ENCODE measurements at regions not wholly inside any gene's neighbourhood (a gene's known extent, or its start where the extent isn't known, plus 50 kb on each side); places are given as distances from the start of the nearest gene placed in this dataset.

DNA sequence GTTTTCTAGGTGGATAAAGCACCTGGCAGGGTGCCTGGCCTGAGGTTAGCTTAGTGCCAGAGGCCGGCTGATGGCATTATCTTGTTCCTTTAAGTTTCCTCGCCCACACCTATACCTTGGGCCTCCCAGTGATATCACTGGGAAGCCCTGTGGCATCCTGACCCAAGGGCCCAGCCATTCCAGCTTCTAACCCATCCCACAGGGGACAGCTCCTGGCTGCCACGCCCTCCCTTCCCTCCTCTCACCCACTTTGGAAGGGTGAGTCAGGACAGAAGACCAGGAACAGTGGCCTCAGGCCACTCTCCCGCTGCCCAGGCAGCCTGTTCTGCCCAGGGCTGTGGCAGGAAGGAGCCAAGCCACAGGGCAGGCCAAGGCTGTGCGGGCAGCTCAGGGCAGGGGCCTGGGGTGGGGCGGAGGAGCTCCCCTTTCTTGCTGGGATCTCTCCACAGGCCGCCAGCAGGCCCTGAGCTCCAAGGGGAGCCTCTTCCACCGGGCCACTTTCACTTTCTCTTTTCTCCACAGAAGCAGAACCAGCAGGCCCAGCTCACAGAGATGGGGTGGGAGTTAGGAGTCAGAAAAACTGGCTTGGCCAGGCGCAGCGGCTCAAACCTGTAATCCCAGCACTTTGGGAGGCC, 75.1 kb downstream of the IRF2BPL start:
- Histone ChIP-seq H3K9ac (ENCODE audit: control insufficient read depth, insufficient read depth, low read length) (peak overlapping the region; percentile 54), H3K4me2 (ENCODE audit: control insufficient read depth, insufficient read depth) (peak overlapping the region; percentile 32; the same call in 1 of the 2 replicates), H4K20me1 (ENCODE audit: control insufficient read depth, insufficient read depth) (no peaks in the 10 kb centered on the region), H2AFZ (ENCODE audit: control insufficient read depth, low read depth, low read length) (peak overlapping the region; percentile 31), H3K4me3 (no peak overlapping the region), H3K9me3 (replicated peaks; ENCODE audit: control insufficient read depth, insufficient read depth, low read length) (no peaks in the 10 kb centered on the region), H3K36me3 (ENCODE audit: control insufficient read depth in 2 of 2, insufficient read depth in 2 of 2, low read length in 1 of 2) (no peaks in the 10 kb centered on the region), H3K27ac (ENCODE audit: control insufficient read depth, insufficient read depth) (peak overlapping the region; percentile 43), H3K4me1 (ENCODE audit: control insufficient read depth, insufficient read depth, low read length) (peaks cover 47% of the 10 kb centered on the region), H3K79me2 (ENCODE audit: control insufficient read depth, insufficient read depth, low read length) (no peaks in the 10 kb centered on the region; the same call in none of the 2 replicates), H3K27me3 (replicated peaks in 1 of 2; ENCODE audit: control insufficient read depth in 2 of 2, insufficient read depth in 2 of 2, low read length in 1 of 2) (no peaks in the 10 kb centered on the region)
- FAIRE-seq (no peak), DNase-seq (ENCODE audit: low read depth, low spot score) (no peak), ATAC-seq (peak; percentile 5)
- ChIA-PET CTCF (interaction anchor here (0.7 to 5.3 kb wide), 12 partner anchors 8 to 100 kb away, joined by 3 to 36 read pairs (median 4); partner anchors contain the start of gene IRF2BPL), SMC1A (ENCODE audit: uncharacterized antibody, unreplicated experiment) (interaction anchor here (0.9 to 14.6 kb wide), 15 partner anchors 8 to 146 kb away, joined by 3 to 172 read pairs (median 7); partner anchors contain the start of gene IRF2BPL), RAD21 (ENCODE audit: unreplicated experiment) (interaction anchor here (0.9 to 15.0 kb wide), 16 partner anchors 8 to 145 kb away, joined by 3 to 285 read pairs (median 4); partner anchors contain the start of gene CIPC), POLR2A (interaction anchor here (0.7 to 13.0 kb wide), 13 partner anchors 9 to 95 kb away, joined by 3 to 173 read pairs (median 4); partner anchors contain the start of gene IRF2BPL)
- TF ChIP-seq ZZZ3 (IDR thresholded peaks at IDR 0.05; ENCODE audit: control insufficient read depth, insufficient read length, low read depth) (no peak), POLR2A (IDR thresholded peaks at IDR 0.05; ENCODE audit: low read depth, low read length) (peak; percentile 37; the same call in 1 of the 2 replicates), SRF (IDR thresholded peaks at IDR 0.05; ENCODE audit: low read depth in 2 of 2, low read length in 2 of 2) (no peak), IKZF1 (conservative IDR thresholded peaks at IDR 0.05) (peak; percentile 68), ZNF217 (IDR thresholded peaks at IDR 0.05) (0 out of 2 replicates have a peak, but pooled peaks have one; percentile 25), IKZF2 (IDR thresholded peaks at IDR 0.05) (peak; percentile 19 to 55; a peak in 2 of 4 replicates)
- TF ChIP-seq, protein P1, sequence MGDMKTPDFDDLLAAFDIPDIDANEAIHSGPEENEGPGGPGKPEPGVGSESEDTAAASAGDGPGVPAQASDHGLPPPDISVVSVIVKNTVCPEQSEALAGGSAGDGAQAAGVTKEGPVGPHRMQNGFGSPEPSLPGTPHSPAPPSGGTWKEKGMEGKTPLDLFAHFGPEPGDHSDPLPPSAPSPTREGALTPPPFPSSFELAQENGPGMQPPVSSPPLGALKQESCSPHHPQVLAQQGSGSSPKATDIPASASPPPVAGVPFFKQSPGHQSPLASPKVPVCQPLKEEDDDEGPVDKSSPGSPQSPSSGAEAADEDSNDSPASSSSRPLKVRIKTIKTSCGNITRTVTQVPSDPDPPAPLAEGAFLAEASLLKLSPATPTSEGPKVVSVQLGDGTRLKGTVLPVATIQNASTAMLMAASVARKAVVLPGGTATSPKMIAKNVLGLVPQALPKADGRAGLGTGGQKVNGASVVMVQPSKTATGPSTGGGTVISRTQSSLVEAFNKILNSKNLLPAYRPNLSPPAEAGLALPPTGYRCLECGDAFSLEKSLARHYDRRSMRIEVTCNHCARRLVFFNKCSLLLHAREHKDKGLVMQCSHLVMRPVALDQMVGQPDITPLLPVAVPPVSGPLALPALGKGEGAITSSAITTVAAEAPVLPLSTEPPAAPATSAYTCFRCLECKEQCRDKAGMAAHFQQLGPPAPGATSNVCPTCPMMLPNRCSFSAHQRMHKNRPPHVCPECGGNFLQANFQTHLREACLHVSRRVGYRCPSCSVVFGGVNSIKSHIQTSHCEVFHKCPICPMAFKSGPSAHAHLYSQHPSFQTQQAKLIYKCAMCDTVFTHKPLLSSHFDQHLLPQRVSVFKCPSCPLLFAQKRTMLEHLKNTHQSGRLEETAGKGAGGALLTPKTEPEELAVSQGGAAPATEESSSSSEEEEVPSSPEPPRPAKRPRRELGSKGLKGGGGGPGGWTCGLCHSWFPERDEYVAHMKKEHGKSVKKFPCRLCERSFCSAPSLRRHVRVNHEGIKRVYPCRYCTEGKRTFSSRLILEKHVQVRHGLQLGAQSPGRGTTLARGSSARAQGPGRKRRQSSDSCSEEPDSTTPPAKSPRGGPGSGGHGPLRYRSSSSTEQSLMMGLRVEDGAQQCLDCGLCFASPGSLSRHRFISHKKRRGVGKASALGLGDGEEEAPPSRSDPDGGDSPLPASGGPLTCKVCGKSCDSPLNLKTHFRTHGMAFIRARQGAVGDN (IDR thresholded peaks at IDR 0.05) = peak; percentile 71; the same call in 1 of the 2 replicates
- BruUV-seq (replicated peaks) = no TSS peak
- intact Hi-C loops (cut with micrococcal nuclease; ENCODE audit: unreplicated experiment) (no loop called here), in situ Hi-C loops (cut with MboI) (no loop called here)
- WGBS (ENCODE audit: insufficient coverage, insufficient replicate concordance, low lambda C conversion rate, missing lambda C conversion rate) = 55% methylated on average over 10 of the region's 10 CpGs

Measured in GM12878 (cell line).